C4-2B (cell line): ENCODE measurements at regions not wholly inside any gene's neighbourhood (a gene's known extent, or its start where the extent isn't known, plus 50 kb on each side); places are given as distances from the start of the nearest gene placed in this dataset.

Experiments used
- CTCF ChIP-seq: fragments of 450-650 bp; conservative IDR thresholded peaks from 2 replicates; pipeline ENCODE4 v1.5.1; 2017; ENCODE audit warnings: mild to moderate bottlenecking
- ZFX ChIP-seq: fragments of 450-650 bp; IDR thresholded peaks from 2 replicates; pipeline ENCODE4 v1.6.1; 2017

GRCh38 chr22:48180631-48181030 lies 1418.2 kb downstream of the TBC1D22A start:
- TF ChIP-seq CTCF = no peak
- TF ChIP-seq ZFX = no peak
